IPS-18a (cell line): ENCODE measurements at regions not wholly inside any gene's neighbourhood (a gene's known extent, or its start where the extent isn't known, plus 50 kb on each side); places are given as distances from the start of the nearest gene placed in this dataset.

Source experiments
- H3K27ac ChIP-seq: one replicate; pipeline ENCODE4 v1.5.1; 2013; ENCODE audit warnings: low read length
- H3K27me3 ChIP-seq: one replicate; pipeline ENCODE4 v1.6.1; 2013; ENCODE audit warnings: mild to moderate bottlenecking, low read length; ENCODE audit not compliant: control insufficient read depth, insufficient read depth
- H3K36me3 ChIP-seq: one replicate; pipeline ENCODE4 v1.6.1; 2013; ENCODE audit warnings: low read depth, low read length; ENCODE audit not compliant: control insufficient read depth
- H3K4me1 ChIP-seq: one replicate; pipeline ENCODE4 v1.6.1; 2013; ENCODE audit warnings: low read depth, low read length; ENCODE audit not compliant: control insufficient read depth
- H3K4me3 ChIP-seq: one replicate; pipeline ENCODE4 v1.5.1; 2013; ENCODE audit warnings: low read length
- H3K9ac ChIP-seq: one replicate; pipeline ENCODE4 v1.6.1; 2013; ENCODE audit warnings: mild to moderate bottlenecking, low read length, moderate library complexity
- H3K9me3 ChIP-seq: one replicate; pipeline ENCODE4 v1.6.1; 2013; ENCODE audit warnings: low read depth, low read length; ENCODE audit not compliant: control insufficient read depth

DNA sequence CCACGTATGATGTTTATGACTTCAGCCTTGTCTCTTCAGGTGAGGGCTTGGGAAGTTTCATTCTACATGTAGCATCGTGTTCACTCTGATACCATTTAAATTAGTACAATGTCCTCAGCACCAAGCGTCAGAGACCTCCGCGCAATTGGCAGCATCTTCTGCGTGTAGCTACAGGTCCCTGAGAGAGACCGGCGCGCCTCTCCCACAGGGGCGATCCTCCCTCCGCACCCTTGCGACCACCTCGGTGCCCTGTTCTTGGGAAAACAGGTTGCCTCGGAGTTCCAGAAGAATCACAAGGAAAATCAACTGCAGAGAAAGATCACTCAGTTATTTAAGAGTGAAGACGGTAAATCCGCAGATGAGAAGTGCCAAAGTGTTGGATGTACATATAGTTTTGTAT, 206.2 kb downstream of the GATA3 start:
- no peaks in the 10 kb centered on the region for H3K36me3 ChIP-seq
- H3K4me3 ChIP-seq: no peak overlapping the region
- no peaks in the 10 kb centered on the region for H3K27me3 ChIP-seq
- no peak overlapping the region for H3K9ac ChIP-seq
- no peaks in the 10 kb centered on the region for H3K4me1 ChIP-seq
- H3K9me3 ChIP-seq: no peaks in the 10 kb centered on the region
- no peak overlapping the region for H3K27ac ChIP-seq

DNA sequence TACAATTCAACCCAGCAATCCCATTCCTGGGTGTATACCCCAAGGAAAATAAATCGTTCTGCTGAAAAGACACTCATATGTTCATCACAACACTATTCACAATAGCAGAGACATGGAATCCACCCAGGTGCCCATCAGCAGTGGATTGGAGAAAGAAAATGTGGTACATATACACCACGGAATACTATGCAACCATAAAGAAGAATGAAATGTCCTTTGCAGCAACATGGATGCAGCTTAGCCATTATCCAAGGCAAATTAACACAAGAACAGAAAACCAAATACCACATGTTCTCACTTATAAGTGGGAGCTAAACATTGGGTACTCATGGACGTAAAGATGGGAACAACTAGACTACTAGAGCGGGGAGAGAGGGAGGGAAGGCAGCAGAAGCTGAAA, 207.8 kb downstream of the GATA3 start:
- Histone ChIP-seq H3K9me3 (no peaks in the 10 kb centered on the region), H3K4me3 (no peak overlapping the region), H3K9ac (no peak overlapping the region), H3K27ac (no peak overlapping the region), H3K36me3 (no peaks in the 10 kb centered on the region), H3K27me3 (no peaks in the 10 kb centered on the region), H3K4me1 (no peaks in the 10 kb centered on the region)

DNA sequence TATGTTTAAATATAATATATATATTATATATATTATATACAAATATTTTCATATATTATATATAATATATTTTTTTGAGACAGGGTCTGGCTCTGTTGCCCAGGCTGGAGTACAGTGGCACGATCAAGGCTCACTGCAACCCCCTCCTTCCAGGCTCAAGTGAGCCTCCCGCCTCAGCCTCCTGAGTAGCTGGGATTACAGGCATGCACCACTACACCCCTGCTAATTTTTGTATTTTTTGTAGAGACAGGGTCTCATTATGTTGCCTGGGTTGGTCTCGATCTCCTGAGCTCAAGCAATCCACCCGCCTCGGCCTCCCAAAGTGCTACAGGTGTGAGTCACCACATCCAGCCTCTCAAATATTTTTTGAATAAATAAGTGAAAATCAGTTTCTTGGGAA, 215.5 kb downstream of the GATA3 start:
- Histone ChIP-seq H3K27ac (no peak overlapping the region), H3K9me3 (no peaks in the 10 kb centered on the region), H3K9ac (no peak overlapping the region), H3K4me1 (no peaks in the 10 kb centered on the region), H3K27me3 (no peaks in the 10 kb centered on the region), H3K4me3 (no peak overlapping the region), H3K36me3 (no peaks in the 10 kb centered on the region)

DNA sequence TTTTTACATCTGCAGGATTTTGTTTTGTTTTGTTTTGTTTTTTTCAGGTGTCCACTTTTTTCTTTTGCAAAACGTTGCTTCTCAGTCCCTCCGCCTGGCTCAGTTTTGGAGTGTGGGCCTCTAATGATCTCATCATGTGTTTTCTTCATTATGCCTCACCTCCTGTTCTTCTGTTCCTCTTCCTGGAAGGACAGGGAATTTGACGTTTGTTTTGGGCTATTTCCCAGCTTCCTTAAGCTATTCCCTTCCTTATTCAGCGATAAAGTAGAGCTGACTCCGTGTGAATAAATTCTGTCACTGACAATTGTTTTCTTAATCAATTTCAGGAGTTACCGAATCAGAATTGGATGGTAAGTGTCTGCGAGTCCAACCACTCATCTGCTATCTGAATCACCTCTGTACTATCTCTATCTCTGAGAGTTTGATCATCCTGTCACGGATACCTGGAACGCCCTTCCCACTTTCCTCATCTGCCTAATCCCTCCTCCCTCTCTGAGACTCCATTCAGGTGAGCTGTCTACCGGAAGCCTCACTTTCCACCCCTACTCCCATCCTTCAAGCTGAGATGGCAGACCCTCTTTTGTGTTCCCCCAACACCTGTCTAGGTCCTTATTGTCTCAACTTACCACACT, 218.4 kb downstream of the GATA3 start:
- no peaks in the 10 kb centered on the region for H3K9me3 ChIP-seq
- no peak overlapping the region for H3K9ac ChIP-seq
- no peak overlapping the region for H3K27ac ChIP-seq
- H3K27me3 ChIP-seq: no peaks in the 10 kb centered on the region
- no peak overlapping the region for H3K4me3 ChIP-seq
- no peaks in the 10 kb centered on the region for H3K36me3 ChIP-seq
- H3K4me1 ChIP-seq: no peaks in the 10 kb centered on the region

DNA sequence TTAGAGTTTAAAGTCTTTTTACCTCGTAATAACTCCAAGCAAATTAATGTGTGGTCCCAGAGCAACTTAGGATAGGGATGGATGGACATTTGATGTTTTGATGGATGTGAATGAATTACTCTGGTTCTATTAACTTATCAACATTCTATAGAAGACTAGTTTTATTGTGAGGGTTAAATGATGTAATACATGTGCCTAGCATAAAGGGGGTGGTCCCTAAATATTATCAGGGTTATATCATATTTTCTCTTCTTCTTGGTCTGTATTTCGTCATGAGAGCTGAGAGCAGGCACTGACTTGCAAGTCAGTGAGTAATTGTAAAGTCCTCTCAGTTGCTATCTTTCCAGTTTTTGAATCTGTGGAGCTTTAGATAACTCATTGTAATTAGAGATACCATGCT, 219.3 kb downstream of the GATA3 start:
- no peaks in the 10 kb centered on the region for H3K27me3 ChIP-seq
- H3K36me3 ChIP-seq: no peaks in the 10 kb centered on the region
- H3K9me3 ChIP-seq: no peaks in the 10 kb centered on the region
- no peak overlapping the region for H3K9ac ChIP-seq
- no peaks in the 10 kb centered on the region for H3K4me1 ChIP-seq
- H3K27ac ChIP-seq: no peak overlapping the region
- no peak overlapping the region for H3K4me3 ChIP-seq

DNA sequence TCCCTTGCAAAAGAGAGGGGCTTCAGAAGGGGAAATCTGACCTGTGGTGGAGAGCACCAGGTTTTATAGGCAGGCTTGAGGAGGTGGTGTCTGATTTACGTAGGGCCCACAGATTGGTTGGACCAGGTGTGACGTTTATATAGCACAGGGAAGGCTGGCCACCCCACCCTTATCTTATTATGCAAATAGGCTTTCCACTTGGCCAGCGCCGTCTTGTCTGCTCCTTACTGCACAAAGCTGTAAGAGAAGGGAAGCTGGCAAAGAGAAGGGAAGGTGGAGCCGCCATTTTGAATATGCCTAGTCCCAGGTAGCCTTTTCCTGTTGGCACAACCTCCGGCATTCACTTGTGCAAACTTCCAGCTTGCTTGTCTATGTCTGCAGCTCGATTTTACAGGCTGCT, 221.4 kb downstream of the GATA3 start:
- Histone ChIP-seq H3K27ac (no peak overlapping the region), H3K9ac (no peak overlapping the region), H3K9me3 (no peaks in the 10 kb centered on the region), H3K36me3 (no peaks in the 10 kb centered on the region), H3K27me3 (no peaks in the 10 kb centered on the region), H3K4me1 (no peaks in the 10 kb centered on the region), H3K4me3 (no peak overlapping the region)

DNA sequence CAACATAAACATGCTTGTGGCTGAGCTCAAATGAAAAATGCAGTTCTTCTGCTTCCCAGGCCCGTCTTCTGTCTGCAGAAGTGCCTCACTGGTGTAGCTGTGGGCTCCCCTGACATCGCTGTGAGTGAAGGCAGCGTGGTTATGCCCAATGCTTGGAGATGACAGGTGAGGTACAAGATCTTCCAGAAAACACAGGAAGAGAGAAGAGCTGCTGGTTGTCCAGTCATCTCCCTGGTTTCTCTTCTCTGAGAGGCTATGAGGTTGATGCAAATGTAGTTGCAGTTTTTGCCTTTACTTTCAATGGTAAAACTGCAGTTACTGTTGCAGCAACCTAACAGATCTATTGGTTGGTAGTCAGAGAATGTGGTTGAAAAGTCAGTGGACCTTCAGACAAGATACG, 223.6 kb downstream of the GATA3 start:
- Histone ChIP-seq H3K9me3 (no peaks in the 10 kb centered on the region), H3K27ac (no peak overlapping the region), H3K9ac (no peak overlapping the region), H3K36me3 (no peaks in the 10 kb centered on the region), H3K4me3 (no peak overlapping the region), H3K27me3 (no peaks in the 10 kb centered on the region), H3K4me1 (no peaks in the 10 kb centered on the region)

DNA sequence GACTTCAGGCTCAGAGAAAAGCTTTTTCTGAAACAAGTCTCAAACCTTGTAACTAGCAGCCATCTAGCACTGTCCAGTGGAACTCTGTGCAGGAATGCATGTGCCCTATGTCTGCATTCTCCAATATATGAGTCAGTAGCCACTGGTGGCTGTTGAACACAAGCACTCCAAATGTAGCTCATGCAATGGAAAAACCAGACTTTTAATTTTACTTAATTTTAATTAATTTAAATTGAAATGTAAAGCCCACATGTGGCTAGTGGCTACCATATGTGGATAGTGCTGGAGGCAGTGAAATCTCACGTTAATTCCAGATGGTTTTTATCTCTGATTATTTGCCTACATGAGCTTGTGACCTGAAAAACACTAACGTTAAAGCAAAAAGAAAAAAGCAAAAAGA, 225.1 kb downstream of the GATA3 start:
- H3K4me1 ChIP-seq: no peaks in the 10 kb centered on the region
- no peak overlapping the region for H3K4me3 ChIP-seq
- H3K27me3 ChIP-seq: no peaks in the 10 kb centered on the region
- H3K9ac ChIP-seq: no peak overlapping the region
- no peaks in the 10 kb centered on the region for H3K36me3 ChIP-seq
- no peaks in the 10 kb centered on the region for H3K9me3 ChIP-seq
- H3K27ac ChIP-seq: no peak overlapping the region

DNA sequence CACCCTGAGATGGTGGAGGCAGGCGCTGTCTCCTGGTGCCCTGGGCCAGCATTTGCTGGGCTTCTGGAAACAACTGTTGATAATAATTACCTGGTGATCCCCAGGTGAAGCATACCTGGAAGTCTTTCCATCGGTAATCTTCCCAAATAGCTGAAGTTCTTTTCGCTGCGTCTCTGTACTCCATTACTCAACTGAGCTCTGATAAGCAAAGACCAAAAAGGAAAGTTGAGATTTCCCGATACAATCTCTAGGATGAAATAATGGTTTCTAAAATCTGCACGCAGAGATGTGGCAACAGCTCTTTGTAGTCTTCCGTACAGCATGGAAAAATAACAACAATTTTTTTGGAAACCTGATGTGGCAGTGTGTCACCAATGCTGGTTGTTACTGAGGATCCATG, 226.5 kb downstream of the GATA3 start:
- Histone ChIP-seq H3K36me3 (no peaks in the 10 kb centered on the region), H3K4me1 (no peaks in the 10 kb centered on the region), H3K9ac (no peak overlapping the region), H3K4me3 (no peak overlapping the region), H3K27ac (no peak overlapping the region), H3K9me3 (no peaks in the 10 kb centered on the region), H3K27me3 (no peaks in the 10 kb centered on the region)

DNA sequence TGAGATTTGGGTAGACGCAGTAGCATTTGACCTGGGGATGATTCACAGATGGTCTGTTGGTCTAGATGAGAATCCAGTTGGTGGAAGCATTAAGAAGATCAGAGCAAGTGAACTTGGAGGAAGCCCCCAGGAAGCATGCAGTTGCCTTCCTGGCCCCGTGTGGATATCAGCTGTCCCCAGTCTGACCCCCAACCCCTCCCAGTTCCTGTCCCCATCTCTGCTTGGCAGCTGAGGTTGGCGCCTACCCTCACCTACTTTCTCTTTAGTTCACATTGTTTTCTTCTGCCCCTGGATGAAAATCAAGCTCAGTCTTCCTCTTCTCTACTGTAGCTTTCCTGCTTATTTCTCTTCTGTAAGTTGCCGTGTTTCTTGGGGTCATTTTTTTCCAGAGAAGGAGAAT, 227.9 kb downstream of the GATA3 start:
- Histone ChIP-seq H3K9me3 (no peaks in the 10 kb centered on the region), H3K27ac (no peak overlapping the region), H3K9ac (no peak overlapping the region), H3K4me3 (no peak overlapping the region), H3K27me3 (no peaks in the 10 kb centered on the region), H3K4me1 (no peaks in the 10 kb centered on the region), H3K36me3 (no peaks in the 10 kb centered on the region)

DNA sequence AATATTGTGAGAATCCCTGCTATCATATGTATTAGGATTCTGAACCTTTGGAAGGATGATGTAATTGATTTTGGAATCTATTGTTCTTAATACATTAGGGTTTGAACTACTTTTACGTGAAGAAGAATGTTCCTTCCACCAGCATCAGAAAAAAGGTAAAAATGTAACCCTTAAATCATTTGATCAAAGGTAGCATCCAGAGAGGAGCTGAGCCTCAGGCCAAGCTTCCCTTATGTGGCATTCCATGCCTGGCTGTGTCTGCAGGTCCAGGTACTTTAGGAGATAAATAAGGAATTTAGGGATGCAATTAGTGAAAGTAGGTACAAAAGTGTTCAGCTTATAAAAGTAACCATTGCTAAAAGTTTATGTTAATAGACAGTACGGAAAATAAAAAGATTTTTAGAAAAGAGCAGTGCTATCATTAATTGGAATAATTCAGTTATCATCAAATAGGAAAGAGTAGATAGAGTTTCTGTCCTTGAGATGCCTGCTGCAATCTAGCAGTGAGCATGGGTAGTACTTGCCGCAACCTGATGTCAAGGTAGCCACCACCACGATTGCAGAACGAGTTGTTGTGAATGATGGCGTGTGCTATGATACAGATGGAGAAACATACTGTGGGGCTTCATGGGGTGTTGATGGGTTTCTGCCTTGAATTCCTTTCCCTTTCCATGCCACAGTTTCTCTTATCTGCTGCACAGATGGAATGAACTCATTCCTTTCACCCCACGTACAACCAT, 228.8 kb downstream of the GATA3 start:
- Histone ChIP-seq H3K4me3 (no peak overlapping the region), H3K36me3 (no peaks in the 10 kb centered on the region), H3K27ac (no peak overlapping the region), H3K9ac (no peak overlapping the region), H3K9me3 (no peaks in the 10 kb centered on the region), H3K4me1 (no peaks in the 10 kb centered on the region), H3K27me3 (no peaks in the 10 kb centered on the region)

DNA sequence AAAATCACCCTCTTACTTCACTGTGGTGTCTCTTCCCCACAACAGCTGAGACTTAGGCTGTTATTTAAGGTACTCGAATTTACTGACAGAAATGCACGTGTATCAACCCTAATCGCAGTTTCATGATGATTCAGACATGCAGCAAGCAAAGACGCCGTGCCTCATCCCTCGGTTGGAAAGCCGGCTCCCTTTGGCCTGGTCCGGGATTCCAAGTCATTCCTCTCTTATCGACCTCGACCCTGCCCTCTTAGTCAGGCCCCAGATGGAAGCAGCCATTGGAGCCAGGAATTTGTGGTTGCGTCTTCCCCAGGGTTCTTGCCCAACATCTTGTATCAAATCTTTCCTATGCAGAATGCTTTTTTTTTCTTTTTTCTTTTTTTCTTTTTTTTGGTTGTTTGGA, 229.5 kb downstream of the GATA3 start:
- Histone ChIP-seq H3K4me3 (no peak overlapping the region), H3K27me3 (no peaks in the 10 kb centered on the region), H3K36me3 (no peaks in the 10 kb centered on the region), H3K9me3 (no peaks in the 10 kb centered on the region), H3K27ac (no peak overlapping the region), H3K9ac (no peak overlapping the region), H3K4me1 (peaks cover under 1% of the 10 kb centered on the region)
